Activated T-cell treated with anti-CD3 and anti-CD28 coated beads, Interleukin-2, amount 50 U/mL, for 4 hours (primary cell): ENCODE measurements at regions not wholly inside any gene's neighbourhood (a gene's known extent, or its start where the extent isn't known, plus 50 kb on each side); places are given as distances from the start of the nearest gene placed in this dataset.

Experiments used
- ATAC-seq, 2 donors: fragments of 200-7000 bp; cut with Tn5 transposase; one replicate each; pipeline ENCODE4 v1.10.0; 2021
- DNase-seq: peaks from one replicate; pipeline ENCODE4 v3.0.0-alpha.2; 2020
- H3K27me3 Mint-ChIP-seq: one replicate; pipeline ENCODE4 v1.8.0; 2021; ENCODE audit warnings: low read depth, mixed read lengths
- H3K36me3 Mint-ChIP-seq: one replicate; pipeline ENCODE4 v1.8.0; 2022; ENCODE audit warnings: mixed read lengths; ENCODE audit not compliant: insufficient read depth
- H3K4me1 Mint-ChIP-seq: one replicate; pipeline ENCODE4 v1.8.0; 2021; ENCODE audit warnings: low read depth, mixed read lengths
- H3K4me3 Mint-ChIP-seq: one replicate; pipeline ENCODE4 v1.8.0; 2021; ENCODE audit warnings: mild to moderate bottlenecking, moderate library complexity, mixed read lengths
- H3K9me3 Mint-ChIP-seq: one replicate; pipeline ENCODE4 v1.8.0; 2021; ENCODE audit warnings: mixed read lengths

- Mint-ChIP-seq H3K4me3 (no peak overlapping the region), H3K9me3 (no peaks in the 10 kb centered on the region), H3K27me3 (no peaks in the 10 kb centered on the region), H3K36me3 (no peaks in the 10 kb centered on the region), H3K4me1 (no peaks in the 10 kb centered on the region)
- no peak for ATAC-seq
- DNase-seq, result no peak
Observed at GRCh38 chr6:121855521-121855920, 420.1 kb downstream of the GJA1 start.

- Mint-ChIP-seq H3K4me1 (no peaks in the 10 kb centered on the region), H3K9me3 (peaks cover 1% of the 10 kb centered on the region), H3K27me3 (no peaks in the 10 kb centered on the region), H3K4me3 (no peak overlapping the region), H3K36me3 (no peaks in the 10 kb centered on the region)
- ATAC-seq (no peak), DNase-seq (no peak)
Observed at GRCh38 chr6:121856296-121856695, 420.9 kb downstream of the GJA1 start.

GRCh38 chr6:121857551-121857950 lies 422.1 kb downstream of the GJA1 start:
- Mint-ChIP-seq H3K4me1 (no peaks in the 10 kb centered on the region), H3K27me3 (no peaks in the 10 kb centered on the region), H3K36me3 (no peaks in the 10 kb centered on the region), H3K9me3 (peaks cover 9% of the 10 kb centered on the region), H3K4me3 (no peak overlapping the region)
- ATAC-seq, result no peak
- no peak for DNase-seq

GRCh38 chr6:121858310-121858709 lies 422.9 kb downstream of the GJA1 start:
- H3K4me3 Mint-ChIP-seq, result no peak overlapping the region
- H3K4me1 Mint-ChIP-seq, result no peaks in the 10 kb centered on the region
- H3K36me3 Mint-ChIP-seq, result no peaks in the 10 kb centered on the region
- no peaks in the 10 kb centered on the region for H3K27me3 Mint-ChIP-seq
- DNase-seq (no peak), ATAC-seq (no peak)
- peaks cover 9% of the 10 kb centered on the region for H3K9me3 Mint-ChIP-seq

GRCh38 chr6:121858986-121859385 lies 423.5 kb downstream of the GJA1 start:
- DNase-seq, result no peak
- Mint-ChIP-seq H3K9me3 (peaks cover 9% of the 10 kb centered on the region), H3K36me3 (no peaks in the 10 kb centered on the region), H3K27me3 (no peaks in the 10 kb centered on the region), H3K4me3 (no peak overlapping the region), H3K4me1 (no peaks in the 10 kb centered on the region)
- no peak for ATAC-seq

- H3K27me3 Mint-ChIP-seq, result no peaks in the 10 kb centered on the region
- H3K4me3 Mint-ChIP-seq, result no peak overlapping the region
- ATAC-seq (no peak), DNase-seq (no peak)
- H3K9me3 Mint-ChIP-seq, result peaks cover 9% of the 10 kb centered on the region
- no peaks in the 10 kb centered on the region for H3K36me3 Mint-ChIP-seq
- H3K4me1 Mint-ChIP-seq, result no peaks in the 10 kb centered on the region
Observed at GRCh38 chr6:121865811-121866210, 430.4 kb downstream of the GJA1 start.

GRCh38 chr6:121867095-121867494 lies 431.6 kb downstream of the GJA1 start:
- no peak overlapping the region for H3K4me3 Mint-ChIP-seq
- H3K36me3 Mint-ChIP-seq, result no peaks in the 10 kb centered on the region
- no peaks in the 10 kb centered on the region for H3K27me3 Mint-ChIP-seq
- no peak for DNase-seq
- no peaks in the 10 kb centered on the region for H3K9me3 Mint-ChIP-seq
- no peaks in the 10 kb centered on the region for H3K4me1 Mint-ChIP-seq
- ATAC-seq, result no peak

GRCh38 chr6:121868206-121868605 lies 432.8 kb downstream of the GJA1 start:
- Mint-ChIP-seq H3K36me3 (no peaks in the 10 kb centered on the region), H3K4me3 (no peak overlapping the region)

GRCh38 chr6:121873595-121873994 lies 438.1 kb downstream of the GJA1 start:
- H3K4me1 Mint-ChIP-seq, result no peaks in the 10 kb centered on the region
- DNase-seq (no peak), ATAC-seq (no peak)
- no peaks in the 10 kb centered on the region for H3K36me3 Mint-ChIP-seq
- no peak overlapping the region for H3K4me3 Mint-ChIP-seq
- no peaks in the 10 kb centered on the region for H3K27me3 Mint-ChIP-seq
- no peaks in the 10 kb centered on the region for H3K9me3 Mint-ChIP-seq

More at GRCh38 chr6:121868206-121868605, 432.8 kb downstream of the GJA1 start:
- DNase-seq (no peak), ATAC-seq (no peak)
- no peaks in the 10 kb centered on the region for H3K4me1 Mint-ChIP-seq
- H3K9me3 Mint-ChIP-seq, result no peaks in the 10 kb centered on the region
- no peaks in the 10 kb centered on the region for H3K27me3 Mint-ChIP-seq

- Mint-ChIP-seq H3K4me3 (no peak overlapping the region), H3K9me3 (no peaks in the 10 kb centered on the region), H3K36me3 (no peaks in the 10 kb centered on the region), H3K27me3 (no peaks in the 10 kb centered on the region), H3K4me1 (no peaks in the 10 kb centered on the region)
- DNase-seq, result no peak
- ATAC-seq, result no peak
Observed at GRCh38 chr6:121876721-121877120, 441.3 kb downstream of the GJA1 start.

- no peaks in the 10 kb centered on the region for H3K27me3 Mint-ChIP-seq
- H3K4me3 Mint-ChIP-seq, result no peak overlapping the region
- DNase-seq, result no peak
- H3K4me1 Mint-ChIP-seq, result no peaks in the 10 kb centered on the region
- no peaks in the 10 kb centered on the region for H3K36me3 Mint-ChIP-seq
- no peaks in the 10 kb centered on the region for H3K9me3 Mint-ChIP-seq
- ATAC-seq, result no peak
Observed at GRCh38 chr6:121879149-121879548, 443.7 kb downstream of the GJA1 start.

GRCh38 chr6:121880831-121881230 lies 445.4 kb downstream of the GJA1 start:
- no peaks in the 10 kb centered on the region for H3K27me3 Mint-ChIP-seq
- H3K4me3 Mint-ChIP-seq, result no peak overlapping the region
- H3K4me1 Mint-ChIP-seq, result no peaks in the 10 kb centered on the region
- DNase-seq (no peak), ATAC-seq (no peak)
- no peaks in the 10 kb centered on the region for H3K36me3 Mint-ChIP-seq
- no peaks in the 10 kb centered on the region for H3K9me3 Mint-ChIP-seq

GRCh38 chr6:121881974-121882667 lies 446.7 kb downstream of the GJA1 start:
- Mint-ChIP-seq H3K9me3 (no peaks in the 10 kb centered on the region), H3K4me1 (no peaks in the 10 kb centered on the region), H3K27me3 (no peaks in the 10 kb centered on the region), H3K4me3 (no peak overlapping the region), H3K36me3 (no peaks in the 10 kb centered on the region)
- DNase-seq (no peak), ATAC-seq (no peak)

GRCh38 chr6:121884091-121884490 lies 448.6 kb downstream of the GJA1 start:
- no peaks in the 10 kb centered on the region for H3K4me1 Mint-ChIP-seq
- no peaks in the 10 kb centered on the region for H3K36me3 Mint-ChIP-seq
- H3K4me3 Mint-ChIP-seq, result no peak overlapping the region
- ATAC-seq (no peak), DNase-seq (no peak)
- no peaks in the 10 kb centered on the region for H3K27me3 Mint-ChIP-seq
- no peaks in the 10 kb centered on the region for H3K9me3 Mint-ChIP-seq

GRCh38 chr6:121884620-121885019 lies 449.2 kb downstream of the GJA1 start:
- DNase-seq (no peak), ATAC-seq (no peak)
- H3K9me3 Mint-ChIP-seq, result no peaks in the 10 kb centered on the region
- H3K27me3 Mint-ChIP-seq, result no peaks in the 10 kb centered on the region
- H3K4me3 Mint-ChIP-seq, result no peak overlapping the region
- no peaks in the 10 kb centered on the region for H3K4me1 Mint-ChIP-seq
- no peaks in the 10 kb centered on the region for H3K36me3 Mint-ChIP-seq
